ENCODE measurements at regions not wholly inside any gene's neighbourhood (a gene's known extent, or its start where the extent isn't known, plus 50 kb on each side); places are given as distances from the start of the nearest gene placed in this dataset.
"Not testable (repeated sequence)": the region's sequence is repeated elsewhere in the genome, so short reads cannot be mapped to it uniquely, and the experiment has no call there.

DNA sequence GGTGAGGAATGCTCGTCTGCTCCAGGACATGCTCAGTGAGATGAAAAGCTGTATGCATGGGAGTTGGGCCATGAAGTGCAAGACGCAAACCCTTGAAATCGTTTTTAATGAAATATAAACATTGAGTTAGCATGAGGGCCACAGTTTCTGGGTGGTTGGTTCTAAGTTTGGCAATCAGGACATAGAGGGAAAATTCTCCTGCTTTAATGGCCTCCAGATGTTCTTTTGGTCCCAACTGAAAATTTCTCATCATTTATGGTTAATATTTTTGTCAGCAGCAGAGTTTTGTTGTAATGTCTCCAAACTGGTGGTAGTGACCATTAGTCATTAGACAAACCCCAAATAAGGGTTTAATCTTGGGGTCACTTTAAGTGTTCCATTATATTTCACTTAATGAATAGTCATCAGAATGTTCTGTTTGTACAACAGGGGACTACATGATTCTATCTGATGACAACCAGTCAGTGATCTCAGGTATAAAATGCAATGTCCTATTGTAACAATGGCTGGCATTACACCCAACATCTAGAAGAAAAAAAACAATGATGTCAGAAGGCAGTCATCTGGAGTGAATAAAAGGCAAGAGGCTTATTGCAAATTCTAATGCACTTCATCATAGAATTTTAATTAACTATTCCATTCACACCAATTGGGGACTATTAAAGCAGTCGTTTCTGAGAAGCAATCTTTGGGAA, 197.4 kb downstream of the JCAD start:
- no peaks in the 10 kb centered on the region for H3K9me3 Mint-ChIP-seq (ENCODE audit: unreplicated experiment)
- POLR2A ChIA-PET: no interaction called here
- no peak for DNase-seq
- no peak overlapping the region for H3K4me3 Mint-ChIP-seq (ENCODE audit: unreplicated experiment)
- no peaks in the 10 kb centered on the region for H3K27me3 Mint-ChIP-seq (ENCODE audit: insufficient read depth, unreplicated experiment)
- Histone ChIP-seq H3K36me3 (ENCODE audit: control insufficient read depth, insufficient read depth, low read length) (no peaks in the 10 kb centered on the region), H3K4me3 (ENCODE audit: low read depth, low read length) (no peak overlapping the region), H3K9me3 (peaks cover 3% of the 10 kb centered on the region), H3K4me1 (peaks cover 85% of the 10 kb centered on the region), H3K27me3 (replicated peaks; ENCODE audit: control insufficient read depth, insufficient read depth, low read length) (no peaks in the 10 kb centered on the region)
- H3K27ac Mint-ChIP-seq (ENCODE audit: unreplicated experiment): peak overlapping the region; percentile 95
- intact Hi-C loops (cut with micrococcal nuclease; ENCODE audit: unreplicated experiment): no loop called here
- TF ChIP-seq, protein P1, sequence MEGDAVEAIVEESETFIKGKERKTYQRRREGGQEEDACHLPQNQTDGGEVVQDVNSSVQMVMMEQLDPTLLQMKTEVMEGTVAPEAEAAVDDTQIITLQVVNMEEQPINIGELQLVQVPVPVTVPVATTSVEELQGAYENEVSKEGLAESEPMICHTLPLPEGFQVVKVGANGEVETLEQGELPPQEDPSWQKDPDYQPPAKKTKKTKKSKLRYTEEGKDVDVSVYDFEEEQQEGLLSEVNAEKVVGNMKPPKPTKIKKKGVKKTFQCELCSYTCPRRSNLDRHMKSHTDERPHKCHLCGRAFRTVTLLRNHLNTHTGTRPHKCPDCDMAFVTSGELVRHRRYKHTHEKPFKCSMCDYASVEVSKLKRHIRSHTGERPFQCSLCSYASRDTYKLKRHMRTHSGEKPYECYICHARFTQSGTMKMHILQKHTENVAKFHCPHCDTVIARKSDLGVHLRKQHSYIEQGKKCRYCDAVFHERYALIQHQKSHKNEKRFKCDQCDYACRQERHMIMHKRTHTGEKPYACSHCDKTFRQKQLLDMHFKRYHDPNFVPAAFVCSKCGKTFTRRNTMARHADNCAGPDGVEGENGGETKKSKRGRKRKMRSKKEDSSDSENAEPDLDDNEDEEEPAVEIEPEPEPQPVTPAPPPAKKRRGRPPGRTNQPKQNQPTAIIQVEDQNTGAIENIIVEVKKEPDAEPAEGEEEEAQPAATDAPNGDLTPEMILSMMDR (IDR thresholded peaks at IDR 0.05; ENCODE audit: insufficient read depth in 1 of 2, low read depth in 1 of 2, low read length in 1 of 2, severe bottlenecking in 1 of 2, unreplicated experiment in 1 of 2): no peak
- H3K4me1 Mint-ChIP-seq (ENCODE audit: low read depth, unreplicated experiment): peaks cover 50% of the 10 kb centered on the region
- no TSS peak for BruUV-seq (replicated peaks)
- peaks cover 23% of the 10 kb centered on the region for H3K36me3 Mint-ChIP-seq (ENCODE audit: insufficient read depth, unreplicated experiment)
- CTCF ChIA-PET: interaction anchor here (1.6 kb wide), 1 partner anchor 127 kb away, joined by 4 read pairs; no protein-coding TSS in a partner anchor

DNA sequence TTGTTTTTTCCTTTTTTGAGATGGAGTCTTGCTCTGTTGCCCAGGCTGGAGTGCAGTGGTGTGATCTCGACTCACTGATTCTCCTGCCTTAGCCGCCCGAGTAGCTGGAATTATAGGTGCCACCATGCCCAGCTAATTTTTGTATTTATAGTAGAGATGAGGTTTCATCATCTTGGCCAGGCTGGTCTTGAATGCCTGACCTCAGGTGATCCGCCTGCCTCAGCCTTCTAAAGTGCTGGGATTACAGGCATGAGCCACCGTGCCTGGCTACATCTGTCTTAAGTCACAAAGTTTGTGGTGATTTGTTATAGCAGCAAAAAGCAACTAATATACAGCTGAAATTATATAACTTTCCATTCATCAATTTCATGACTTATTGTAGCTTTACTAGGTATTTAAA, 198.2 kb downstream of the JCAD start:
- BruUV-seq (replicated peaks); H3K4me3 Mint-ChIP-seq (ENCODE audit: unreplicated experiment); DNase-seq; H3K9me3 ChIP-seq; H3K27me3 ChIP-seq (replicated peaks; ENCODE audit: control insufficient read depth, insufficient read depth, low read length); intact Hi-C loops (cut with micrococcal nuclease; ENCODE audit: unreplicated experiment); POLR2A ChIA-PET; H3K36me3 ChIP-seq (ENCODE audit: control insufficient read depth, insufficient read depth, low read length); H3K27ac Mint-ChIP-seq (ENCODE audit: unreplicated experiment); H3K27me3 Mint-ChIP-seq (ENCODE audit: insufficient read depth, unreplicated experiment); H3K9me3 Mint-ChIP-seq (ENCODE audit: unreplicated experiment); H3K4me3 ChIP-seq (ENCODE audit: low read depth, low read length): not testable (repeated sequence)
- CTCF ChIA-PET: interaction anchor here (1.6 kb wide), 1 partner anchor 126 kb away, joined by 4 read pairs; no protein-coding TSS in a partner anchor
- Mint-ChIP-seq H3K36me3 (ENCODE audit: insufficient read depth, unreplicated experiment) (peaks cover 18% of the 10 kb centered on the region), H3K4me1 (ENCODE audit: low read depth, unreplicated experiment) (peaks cover 47% of the 10 kb centered on the region)
- H3K4me1 ChIP-seq: peaks cover 82% of the 10 kb centered on the region

DNA sequence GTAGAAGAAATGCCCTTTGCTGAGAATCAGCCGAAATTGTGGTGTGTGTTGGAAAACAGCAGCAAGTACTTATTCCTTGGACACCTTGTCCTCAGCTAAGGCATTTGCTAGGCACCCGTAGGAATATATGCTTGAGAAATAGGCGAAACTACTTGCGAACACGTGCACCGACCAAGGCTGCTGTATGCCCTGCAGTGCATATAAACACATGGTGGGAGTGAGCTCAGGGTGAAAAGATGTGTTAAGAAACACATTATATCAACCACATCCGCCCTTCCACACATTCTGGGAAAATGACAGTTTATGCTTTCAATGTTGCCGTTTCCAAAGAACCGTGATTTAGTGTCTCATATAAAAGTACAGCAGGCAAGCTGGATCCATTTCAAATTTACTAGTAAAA, 199.2 kb downstream of the JCAD start:
- Mint-ChIP-seq H3K4me1 (ENCODE audit: low read depth, unreplicated experiment) (peaks cover 40% of the 10 kb centered on the region), H3K4me3 (ENCODE audit: unreplicated experiment) (no peak overlapping the region), H3K27ac (ENCODE audit: unreplicated experiment) (no peak overlapping the region), H3K36me3 (ENCODE audit: insufficient read depth, unreplicated experiment) (peaks cover 9% of the 10 kb centered on the region), H3K27me3 (ENCODE audit: insufficient read depth, unreplicated experiment) (no peaks in the 10 kb centered on the region), H3K9me3 (ENCODE audit: unreplicated experiment) (no peaks in the 10 kb centered on the region)
- H3K9me3 ChIP-seq: no peaks in the 10 kb centered on the region
- TF ChIP-seq, protein P1 (IDR thresholded peaks at IDR 0.05; ENCODE audit: insufficient read depth in 1 of 2, low read depth in 1 of 2, low read length in 1 of 2, severe bottlenecking in 1 of 2, unreplicated experiment in 1 of 2): no peak
- peaks cover 75% of the 10 kb centered on the region for H3K4me1 ChIP-seq
- no peaks in the 10 kb centered on the region for H3K36me3 ChIP-seq (ENCODE audit: control insufficient read depth, insufficient read depth, low read length)
- H3K27me3 ChIP-seq (replicated peaks; ENCODE audit: control insufficient read depth, insufficient read depth, low read length): no peaks in the 10 kb centered on the region
- intact Hi-C loops (cut with micrococcal nuclease; ENCODE audit: unreplicated experiment): no loop called here
- no peak overlapping the region for H3K4me3 ChIP-seq (ENCODE audit: low read depth, low read length)
- no peak for DNase-seq
- ChIA-PET POLR2A (no interaction called here), CTCF (interaction anchor here (1.6 kb wide), 1 partner anchor 125 kb away, joined by 4 read pairs; no protein-coding TSS in a partner anchor)
- no TSS peak for BruUV-seq (replicated peaks)

Measured in Caco-2 (cell line).